Psoas muscle (tissue), 7 donors: ENCODE measurements at regions not wholly inside any gene's neighbourhood (a gene's known extent, or its start where the extent isn't known, plus 50 kb on each side); places are given as distances from the start of the nearest gene placed in this dataset.

Experiments used
- ATAC-seq, 4 donors: fragments of 200-7000 bp; cut with Tn5 transposase; one replicate each; pipeline ENCODE4 v1.9.1; 2020; ENCODE audit warnings: moderate library complexity in 3 of 4, mild to moderate bottlenecking in 2 of 4
- DNase-seq, 2 donors: peaks; one replicate each; pipeline ENCODE4 v3.0.0-alpha.2; 2020
- H3K27ac ChIP-seq: fragments of 200-600 bp; one replicate; pipeline ENCODE4 v1.8.0; 2022
- H3K27me3 ChIP-seq, 3 donors: fragments of 200-600 bp in 1 of 3; one replicate each; pipeline versions ENCODE4 v1.6.1 to v1.8.0; 2013 to 2022; ENCODE audit warnings: low read length in 2 of 3, mild to moderate bottlenecking in 2 of 3, moderate library complexity in 1 of 3; ENCODE audit not compliant: insufficient read depth in 3 of 3
- H3K36me3 ChIP-seq, 2 donors: fragments of 200-600 bp in 1 of 2; one replicate each; pipeline versions ENCODE4 v1.6.1 to v1.8.0; 2013 to 2022; ENCODE audit warnings: low read depth in 1 of 2, mild to moderate bottlenecking in 1 of 2, moderate library complexity in 1 of 2; ENCODE audit not compliant: insufficient read depth in 1 of 2
- H3K4me1 ChIP-seq: fragments of 200-600 bp; one replicate; pipeline ENCODE4 v1.8.0; 2022
- H3K4me3 ChIP-seq: fragments of 200-600 bp; one replicate; pipeline ENCODE4 v1.8.0; 2022; ENCODE audit warnings: mild to moderate bottlenecking
- H3K9me3 ChIP-seq: fragments of 200-600 bp; one replicate; pipeline ENCODE4 v1.8.0; 2022
- WGBS, 3 donors: extraction: QIAGEN DNeasy Blood & Tissue Kit; methylation state at CpG; one replicate each; pipeline versions ENCODE4 v1.1.6 to v1.1.7; 2013; 5-methylcytosine and 5-hydroxymethylcytosine counted together
- intact Hi-C, 2 donors: fragments of 100-400 bp; cut with DNase I; formaldehyde crosslinking; loops; one replicate each; pipeline versions ENCODE4 v1.11.0 to v1.14.2; 2022
- TF ChIP-seq, protein P1 (sequence below): fragments of 200-600 bp; IDR thresholded peaks from one replicate; pipeline ENCODE4 v1.8.0; 2022; ENCODE audit warnings: antibody characterized with exemption
- donor health status: healthy with polysubstance abuse.
- donor health status: DM: no; HTN: no; CAD: no; lungs with moderate emphysema.
- donor health status: Bipolar disorder and iron deficiency.
- donor health status: healthy.
- donor health status: DM: yes; HTN: yes; CAD: no.
- donor health status: DM: no; HTN: no; CAD: no.
- donor health status: DM: yes; HTN: yes; CAD: no.

DNA sequence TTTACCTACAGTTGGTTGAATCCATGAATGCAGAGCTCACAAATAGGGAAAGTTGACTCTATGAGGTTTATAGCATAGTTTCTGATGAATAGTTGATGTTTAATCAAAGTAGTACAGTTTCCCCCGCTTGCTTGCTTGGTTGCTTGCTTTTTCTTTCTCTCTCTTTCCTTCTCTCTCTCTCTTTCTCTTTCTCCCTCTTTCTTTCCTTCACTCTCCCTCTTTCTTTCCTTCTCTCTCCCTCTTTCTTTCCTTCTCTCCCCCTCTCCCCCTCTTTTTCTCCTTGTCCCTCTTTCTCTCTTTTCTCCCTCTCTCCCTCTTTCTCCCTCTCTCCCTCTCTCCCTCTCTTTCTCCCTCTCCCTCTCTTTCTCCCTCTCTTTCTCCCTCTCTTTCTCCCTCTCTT, 999.9 kb upstream of the CELF4 start:
- 69 to 91% (median 83%) methylated on average over 1 of the region's 1 CpG for WGBS, 3 donors
- Histone ChIP-seq H3K4me1 (no peaks in the 10 kb centered on the region), H3K27ac (no peak overlapping the region), H3K4me3 (no peak overlapping the region), H3K9me3 (no peaks in the 10 kb centered on the region), H3K36me3 (no peaks in the 10 kb centered on the region), H3K27me3 (no peaks in the 10 kb centered on the region)
- intact Hi-C loops, result no loop called here
- TF ChIP-seq, protein P1, sequence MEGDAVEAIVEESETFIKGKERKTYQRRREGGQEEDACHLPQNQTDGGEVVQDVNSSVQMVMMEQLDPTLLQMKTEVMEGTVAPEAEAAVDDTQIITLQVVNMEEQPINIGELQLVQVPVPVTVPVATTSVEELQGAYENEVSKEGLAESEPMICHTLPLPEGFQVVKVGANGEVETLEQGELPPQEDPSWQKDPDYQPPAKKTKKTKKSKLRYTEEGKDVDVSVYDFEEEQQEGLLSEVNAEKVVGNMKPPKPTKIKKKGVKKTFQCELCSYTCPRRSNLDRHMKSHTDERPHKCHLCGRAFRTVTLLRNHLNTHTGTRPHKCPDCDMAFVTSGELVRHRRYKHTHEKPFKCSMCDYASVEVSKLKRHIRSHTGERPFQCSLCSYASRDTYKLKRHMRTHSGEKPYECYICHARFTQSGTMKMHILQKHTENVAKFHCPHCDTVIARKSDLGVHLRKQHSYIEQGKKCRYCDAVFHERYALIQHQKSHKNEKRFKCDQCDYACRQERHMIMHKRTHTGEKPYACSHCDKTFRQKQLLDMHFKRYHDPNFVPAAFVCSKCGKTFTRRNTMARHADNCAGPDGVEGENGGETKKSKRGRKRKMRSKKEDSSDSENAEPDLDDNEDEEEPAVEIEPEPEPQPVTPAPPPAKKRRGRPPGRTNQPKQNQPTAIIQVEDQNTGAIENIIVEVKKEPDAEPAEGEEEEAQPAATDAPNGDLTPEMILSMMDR, result no peak
- ATAC-seq, result no peak
- no peak for DNase-seq

- DNase-seq (no peak), ATAC-seq (no peak)
- Histone ChIP-seq H3K36me3 (no peaks in the 10 kb centered on the region), H3K27ac (no peak overlapping the region), H3K27me3 (no peaks in the 10 kb centered on the region), H3K4me3 (no peak overlapping the region), H3K9me3 (no peaks in the 10 kb centered on the region), H3K4me1 (no peaks in the 10 kb centered on the region)
- TF ChIP-seq, protein P1, result no peak
- intact Hi-C loops, result no loop called here
- WGBS, 3 donors, result 75 to 89% (median 83%) methylated on average over 2 of the region's 2 CpGs
These were observed 997.9 kb upstream of the CELF4 start for GRCh38 chr18:38563396-38563980.

- TF ChIP-seq, protein P1, result no peak
- H3K4me3 ChIP-seq, result no peak overlapping the region
- intact Hi-C loops, result no loop called here
- H3K36me3 ChIP-seq, result no peaks in the 10 kb centered on the region
- no peaks in the 10 kb centered on the region for H3K27me3 ChIP-seq
- H3K9me3 ChIP-seq, result no peaks in the 10 kb centered on the region
- DNase-seq (no peak), ATAC-seq (no peak)
- no peaks in the 10 kb centered on the region for H3K4me1 ChIP-seq
- 42 to 50% (median 43%) methylated on average over 5 of the region's 5 CpGs for WGBS, 3 donors
- H3K27ac ChIP-seq, result no peak overlapping the region
These were observed 991.4 kb upstream of the CELF4 start for GRCh38 chr18:38557006-38557405.

- intact Hi-C loops, result no loop called here
These were observed 987.2 kb upstream of the CELF4 start for GRCh38 chr18:38552732-38553321.

More at GRCh38 chr18:38552732-38553321, 987.2 kb upstream of the CELF4 start:
- TF ChIP-seq, protein P1, result no peak
- Histone ChIP-seq H3K27me3 (no peaks in the 10 kb centered on the region), H3K4me1 (no peaks in the 10 kb centered on the region), H3K9me3 (no peaks in the 10 kb centered on the region), H3K36me3 (no peaks in the 10 kb centered on the region), H3K4me3 (no peak overlapping the region), H3K27ac (no peak overlapping the region)
- ATAC-seq (no peak), DNase-seq (no peak)
- 74 to 88% (median 74%) methylated on average over 2 of the region's 2 CpGs for WGBS, 3 donors
